ENCODE measurements at regions not wholly inside any gene's neighbourhood (a gene's known extent, or its start where the extent isn't known, plus 50 kb on each side); places are given as distances from the start of the nearest gene placed in this dataset.

GRCh38 chr14:101193845-101194372, 290.4 kb upstream of the RTL1 start:
- TF ChIP-seq GATA3 (IDR thresholded peaks at IDR 0.05; ENCODE audit: low read depth, low read length) (no peak), GATA2 (IDR thresholded peaks at IDR 0.05; ENCODE audit: low read depth, low read length) (no peak)

GRCh38 chr14:101194373-101195308, 291.1 kb upstream of the RTL1 start:
- no peak for TF ChIP-seq GATA2 (IDR thresholded peaks at IDR 0.05; ENCODE audit: low read depth, low read length)
- TF ChIP-seq GATA3 (IDR thresholded peaks at IDR 0.05; ENCODE audit: low read depth, low read length): no peak

- TF ChIP-seq GATA3 (IDR thresholded peaks at IDR 0.05; ENCODE audit: low read depth, low read length) (no peak), GATA2 (IDR thresholded peaks at IDR 0.05; ENCODE audit: low read depth, low read length) (no peak)
These were observed 291.9 kb upstream of the RTL1 start for GRCh38 chr14:101195309-101195901.

DNA sequence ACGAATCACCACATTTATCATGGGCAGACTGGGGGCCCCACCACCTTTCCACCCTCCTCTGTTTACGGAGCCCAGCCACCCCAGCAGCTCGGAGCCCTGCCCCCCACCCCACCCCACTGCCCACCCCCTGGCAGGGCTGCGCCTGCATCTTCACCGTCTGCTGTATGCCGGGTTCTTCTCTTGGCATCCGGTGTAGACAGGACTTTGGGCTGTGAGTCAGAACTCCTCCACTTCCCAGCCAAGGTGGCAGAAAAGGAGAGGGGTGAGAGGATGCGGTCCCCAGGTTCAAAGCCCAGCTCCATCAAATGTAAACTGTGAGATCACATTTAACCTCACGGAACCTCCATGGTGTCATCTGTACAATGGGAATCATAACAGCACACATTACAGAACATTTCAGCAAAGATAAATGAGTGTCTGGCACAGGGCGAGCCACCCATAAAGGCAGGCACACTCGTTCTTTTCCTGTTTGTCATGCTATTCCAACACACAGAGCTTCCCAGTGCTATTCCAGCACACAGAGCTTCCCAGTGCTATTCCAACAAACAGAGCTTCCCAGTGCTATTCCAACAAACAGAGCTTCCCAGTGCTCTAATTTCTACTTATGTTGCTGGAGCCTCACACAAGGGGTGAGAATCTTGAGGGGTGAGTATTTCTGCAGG, 292.7 kb upstream of the RTL1 start:
- TF ChIP-seq GATA3 (IDR thresholded peaks at IDR 0.05; ENCODE audit: low read depth, low read length) (no peak), GATA2 (IDR thresholded peaks at IDR 0.05; ENCODE audit: low read depth, low read length) (no peak)

- TF ChIP-seq GATA3 (IDR thresholded peaks at IDR 0.05; ENCODE audit: low read depth, low read length) (no peak), GATA2 (IDR thresholded peaks at IDR 0.05; ENCODE audit: low read depth, low read length) (no peak)
These were observed 293.5 kb upstream of the RTL1 start for GRCh38 chr14:101196795-101197590.

GRCh38 chr14:101197595-101198397, 294.3 kb upstream of the RTL1 start:
- no peak for TF ChIP-seq GATA3 (IDR thresholded peaks at IDR 0.05; ENCODE audit: low read depth, low read length)
- no peak for TF ChIP-seq GATA2 (IDR thresholded peaks at IDR 0.05; ENCODE audit: low read depth, low read length)

- TF ChIP-seq GATA2 (IDR thresholded peaks at IDR 0.05; ENCODE audit: low read depth, low read length): no peak
- TF ChIP-seq GATA3 (IDR thresholded peaks at IDR 0.05; ENCODE audit: low read depth, low read length): no peak
These were observed 295.0 kb upstream of the RTL1 start for GRCh38 chr14:101198398-101199027.

- TF ChIP-seq GATA3 (IDR thresholded peaks at IDR 0.05; ENCODE audit: low read depth, low read length) (no peak), GATA2 (IDR thresholded peaks at IDR 0.05; ENCODE audit: low read depth, low read length) (no peak)
These were observed 295.7 kb upstream of the RTL1 start for GRCh38 chr14:101199028-101199770.

DNA sequence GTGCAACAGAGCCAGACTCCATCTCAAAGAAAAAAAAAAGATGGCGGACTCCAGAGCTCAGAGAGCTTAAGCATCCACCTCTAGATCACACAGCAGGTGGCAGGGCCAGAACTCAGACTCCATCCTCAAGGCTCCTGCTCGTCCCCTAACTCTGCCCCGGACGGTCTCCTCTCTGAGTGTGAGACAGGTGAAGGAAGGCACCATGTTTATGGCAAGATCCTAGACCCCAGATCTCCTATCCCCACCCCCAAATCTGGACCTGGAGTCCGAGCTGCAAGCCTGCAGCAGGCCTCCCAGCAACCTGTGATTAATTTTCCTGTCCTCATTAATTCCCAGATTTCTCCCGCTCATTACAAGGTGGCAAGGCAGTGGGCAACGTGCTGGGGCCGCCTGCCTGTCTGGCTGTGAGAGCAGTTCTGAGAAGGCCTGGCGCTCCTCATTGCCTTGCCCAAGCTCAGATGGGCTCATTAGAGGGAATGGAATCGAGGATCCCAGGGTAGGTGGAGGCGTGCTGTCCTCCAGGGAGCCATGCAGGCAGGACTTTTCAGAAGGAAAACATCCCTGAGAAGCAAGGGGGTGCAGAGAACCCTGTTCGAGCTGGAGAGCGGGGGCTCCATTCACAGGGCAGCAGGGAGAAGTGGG, 296.6 kb upstream of the RTL1 start:
- TF ChIP-seq GATA2 (IDR thresholded peaks at IDR 0.05; ENCODE audit: low read depth, low read length) (no peak), GATA3 (IDR thresholded peaks at IDR 0.05; ENCODE audit: low read depth, low read length) (no peak)

- TF ChIP-seq GATA2 (IDR thresholded peaks at IDR 0.05; ENCODE audit: low read depth, low read length) (no peak), GATA3 (IDR thresholded peaks at IDR 0.05; ENCODE audit: low read depth, low read length) (no peak)
These were observed 297.4 kb upstream of the RTL1 start for GRCh38 chr14:101200650-101201516.
